ENCODE measurements at regions not wholly inside any gene's neighbourhood (a gene's known extent, or its start where the extent isn't known, plus 50 kb on each side); places are given as distances from the start of the nearest gene placed in this dataset.
A peak's percentile ranks its signal among the peaks of the same experiment; 100 is the strongest.
"Not testable (repeated sequence)": the region's sequence is repeated elsewhere in the genome, so short reads cannot be mapped to it uniquely, and the experiment has no call there.

DNA sequence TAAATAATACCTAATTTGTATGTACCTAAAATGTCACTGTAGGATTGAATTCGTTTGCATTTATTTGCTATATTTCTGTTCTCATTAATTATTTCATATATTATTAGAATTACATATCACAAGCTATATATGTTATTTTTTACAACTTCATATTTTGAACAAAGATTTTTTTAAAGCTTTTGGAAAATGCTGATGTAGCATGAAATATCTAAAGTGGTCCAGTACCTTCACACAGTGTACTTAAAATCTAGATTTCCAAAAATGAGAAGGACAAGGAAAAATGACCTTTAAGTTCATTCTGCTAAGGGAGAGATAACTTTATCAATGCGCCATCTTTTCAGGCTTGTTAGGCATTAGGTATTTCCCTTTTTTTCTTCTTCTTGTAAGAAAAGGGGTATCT lies 71.8 kb downstream of the LARP7 start:
- DNase-seq (ENCODE audit: low spot score), result no peak

- DNase-seq (ENCODE audit: low spot score), result no peak
Measured at GRCh38 chr4:112714922-112715901, 78.3 kb downstream of the LARP7 start.

DNA sequence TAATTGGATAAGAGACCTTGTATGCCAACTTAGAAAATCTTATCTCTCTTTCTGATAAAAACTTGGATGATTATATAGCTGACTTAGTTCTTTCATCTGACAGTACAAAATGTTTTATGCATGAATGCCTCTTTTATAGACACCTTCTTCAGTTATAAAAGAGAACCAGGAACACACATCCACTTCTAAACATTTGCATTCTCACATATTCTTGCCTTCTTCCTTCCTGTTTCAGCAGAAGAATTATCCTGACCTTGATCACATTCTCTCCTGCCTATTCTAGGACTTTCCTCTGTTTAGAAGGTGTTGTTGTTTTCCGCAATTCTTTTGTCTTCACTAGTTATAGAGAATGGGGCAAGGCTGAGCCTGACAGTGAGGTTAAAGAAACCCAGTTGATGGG lies 80.9 kb downstream of the LARP7 start:
- no peak for DNase-seq (ENCODE audit: low spot score)

DNA sequence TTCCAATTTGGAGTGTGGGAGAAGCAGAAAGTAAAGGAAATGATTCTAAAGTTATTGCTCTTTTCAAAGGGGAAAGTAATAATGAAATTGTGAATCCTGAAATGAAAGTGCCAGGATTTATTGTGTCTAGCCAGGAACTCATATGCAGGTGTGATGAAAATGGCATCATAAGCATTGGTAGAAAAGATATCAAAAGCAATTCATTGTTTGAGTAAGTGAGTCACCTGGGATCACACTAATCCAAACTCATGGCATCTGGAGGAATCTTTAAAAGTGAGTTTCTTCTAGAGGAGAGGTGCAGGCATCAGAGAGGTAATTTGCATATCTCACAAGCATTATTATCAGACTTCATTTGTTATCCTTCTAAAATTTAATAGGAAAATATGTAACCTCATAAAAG lies 84.7 kb downstream of the LARP7 start:
- DNase-seq (ENCODE audit: low spot score), result no peak

- DNase-seq (ENCODE audit: low spot score), result no peak
Measured at GRCh38 chr4:112726041-112726440, 89.1 kb downstream of the LARP7 start.

- DNase-seq (ENCODE audit: low spot score), result not testable (repeated sequence)
Measured at GRCh38 chr4:112727728-112728127, 90.8 kb downstream of the LARP7 start.

GRCh38 chr4:112731715-112732114 lies 94.8 kb downstream of the LARP7 start:
- no peak for DNase-seq (ENCODE audit: low spot score)

- DNase-seq (ENCODE audit: low spot score), result no peak
Measured at GRCh38 chr4:112732142-112732541, 95.2 kb downstream of the LARP7 start.

DNA sequence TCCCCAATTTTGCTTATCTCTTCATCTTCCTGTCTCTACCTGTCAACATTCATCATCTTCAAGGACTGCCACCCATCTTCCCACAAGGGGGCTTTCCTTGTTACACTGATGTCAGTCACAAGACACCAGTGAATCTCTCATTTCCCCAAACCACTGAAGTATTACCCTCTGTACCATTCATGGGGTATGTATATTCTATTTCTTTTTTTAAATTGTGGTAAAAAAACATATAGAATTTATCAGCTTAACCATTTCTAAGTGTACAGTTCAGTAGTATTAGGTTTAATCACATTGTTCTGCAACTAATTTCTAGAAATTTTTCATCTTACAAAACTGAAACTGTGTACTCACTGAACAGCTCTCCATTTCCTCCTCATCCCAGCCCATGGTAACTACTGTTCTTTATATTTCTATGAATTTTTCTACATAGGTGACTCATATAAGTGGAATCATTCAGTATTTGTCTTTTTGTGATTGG lies 98.6 kb downstream of the LARP7 start:
- no peak for DNase-seq (ENCODE audit: low spot score)

GRCh38 chr4:112736718-112737135 lies 99.8 kb downstream of the LARP7 start:
- no peak for DNase-seq (ENCODE audit: low spot score)

GRCh38 chr4:112739442-112739841 lies 102.5 kb downstream of the LARP7 start:
- no peak for DNase-seq (ENCODE audit: low spot score)

- DNase-seq (ENCODE audit: low spot score), result no peak
Measured at GRCh38 chr4:112747036-112747435, 110.1 kb downstream of the LARP7 start.

DNA sequence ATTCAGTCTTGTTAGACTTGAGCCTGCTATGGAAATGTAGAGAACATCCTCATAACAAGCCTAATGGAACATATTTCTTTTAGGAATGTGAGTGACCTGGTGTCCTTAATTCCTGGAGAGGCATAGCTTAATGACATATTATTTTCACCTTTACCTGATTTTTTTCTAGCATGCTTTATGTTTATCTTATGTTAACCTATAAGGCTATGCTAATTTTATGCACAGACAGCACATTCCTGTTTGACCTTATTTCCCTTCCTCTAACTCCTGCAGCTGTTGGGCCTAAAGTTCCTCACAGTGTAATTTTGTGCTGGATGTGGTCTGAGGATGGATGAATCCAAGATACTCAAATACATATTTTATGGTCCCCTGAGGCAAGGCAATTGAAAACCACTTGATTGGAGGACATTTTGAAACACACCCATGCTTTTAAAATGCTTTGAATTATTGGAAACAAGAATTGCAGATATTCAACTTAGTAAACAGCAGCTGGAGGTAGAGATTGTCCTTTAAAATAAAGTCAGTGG lies 111.5 kb downstream of the LARP7 start:
- no peak for DNase-seq (ENCODE audit: low spot score)

DNA sequence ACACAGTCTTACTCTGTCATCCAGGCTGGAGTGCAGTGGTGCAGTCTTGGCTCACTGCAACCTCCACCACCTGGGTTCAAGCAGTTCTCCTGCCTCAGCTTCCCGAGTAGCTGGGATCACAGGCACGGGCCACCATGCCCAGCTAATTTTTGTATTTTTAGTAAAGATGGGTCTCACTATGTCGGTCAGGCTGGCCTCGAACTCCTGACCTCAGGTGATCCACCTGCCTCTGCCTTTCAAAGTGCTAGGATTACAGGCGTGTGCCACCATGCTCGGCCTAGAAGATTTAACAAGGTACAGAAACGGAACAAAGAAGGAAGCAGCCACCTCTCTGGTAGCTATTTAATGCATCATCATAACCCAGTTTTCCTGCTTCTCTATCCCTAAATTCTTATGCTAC lies 113.8 kb downstream of the LARP7 start:
- not testable (repeated sequence) for DNase-seq (ENCODE audit: low spot score)

DNA sequence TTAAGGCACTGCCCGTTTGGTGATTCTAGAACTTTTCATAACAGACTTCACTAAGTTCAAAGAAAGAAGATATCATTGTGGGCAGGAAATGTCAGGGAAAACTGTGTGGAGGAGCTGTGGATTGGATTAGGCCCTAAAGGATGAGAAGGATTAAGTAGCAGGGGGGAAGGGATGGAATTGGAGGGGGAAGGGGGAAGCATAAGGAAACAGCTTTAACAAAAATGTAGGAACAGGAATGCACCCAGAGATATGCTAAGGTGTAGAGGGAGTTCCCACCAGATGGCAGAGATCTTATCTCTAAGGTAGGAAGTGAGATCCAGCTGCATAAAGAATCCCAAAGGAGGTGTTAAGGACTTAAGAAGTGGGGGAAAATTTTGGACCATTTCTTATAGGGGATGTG lies 114.5 kb downstream of the LARP7 start:
- DNase-seq (ENCODE audit: low spot score), result no peak

GRCh38 chr4:112752061-112752460 lies 115.1 kb downstream of the LARP7 start:
- DNase-seq (ENCODE audit: low spot score), result no peak

- DNase-seq (ENCODE audit: low spot score), result no peak
Measured at GRCh38 chr4:112752510-112752909, 115.6 kb downstream of the LARP7 start.

DNA sequence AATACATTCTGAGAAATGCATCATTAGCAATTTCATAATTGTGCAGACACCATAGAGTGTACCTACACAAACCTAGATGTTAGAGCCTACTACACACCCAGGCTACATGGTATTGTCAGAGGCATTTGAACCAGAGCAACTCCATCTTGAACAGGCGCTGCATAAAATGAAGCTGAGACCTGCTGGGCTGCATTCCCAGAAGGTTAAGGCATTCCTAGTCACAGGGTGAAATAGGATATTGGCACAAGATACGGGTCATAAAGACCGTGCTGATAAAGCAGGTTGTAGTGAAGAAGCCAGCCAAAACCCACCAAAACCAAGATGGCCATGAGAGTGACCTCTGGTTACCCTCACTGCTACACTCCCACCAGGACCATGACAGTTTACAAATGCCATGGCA lies 116.4 kb downstream of the LARP7 start:
- no peak for DNase-seq (ENCODE audit: low spot score)

- no peak for DNase-seq (ENCODE audit: low spot score)
Measured at GRCh38 chr4:112759313-112759712, 122.4 kb downstream of the LARP7 start.

DNA sequence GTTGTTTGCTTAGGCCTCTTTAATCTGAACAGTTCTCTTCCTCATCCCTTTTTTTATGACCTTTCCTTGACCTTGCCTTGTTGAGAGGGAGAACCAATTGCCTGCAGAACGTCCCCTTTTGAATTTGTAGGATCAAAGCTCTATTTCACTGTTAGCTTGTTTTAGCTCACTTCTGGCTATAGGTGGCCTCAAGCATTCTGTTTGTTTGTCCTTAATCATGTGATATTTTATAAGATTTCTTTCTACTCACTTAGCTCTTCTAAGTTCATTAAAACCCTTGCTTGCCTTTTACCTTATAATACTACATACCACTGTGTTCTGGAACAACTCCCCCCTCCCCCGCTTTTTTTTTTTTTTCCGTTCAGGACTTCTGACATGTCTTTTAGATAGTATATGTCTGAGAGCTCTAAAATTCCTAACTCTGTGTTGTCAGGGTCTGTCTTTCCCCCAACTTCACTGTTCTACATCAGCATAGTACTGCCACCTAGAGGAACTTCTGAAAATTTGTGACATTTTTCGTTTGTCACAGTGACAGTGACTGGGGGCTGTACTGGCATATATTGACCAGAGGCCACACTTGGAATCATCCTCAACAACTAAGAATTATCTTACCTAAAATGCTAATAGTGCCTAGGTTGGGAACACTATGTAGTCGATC lies 128.5 kb downstream of the LARP7 start:
- peak; percentile 34 for DNase-seq (ENCODE audit: low spot score)

GRCh38 chr4:112766422-112766821 lies 129.5 kb downstream of the LARP7 start:
- peak; percentile 20 for DNase-seq (ENCODE audit: low spot score)

GRCh38 chr4:112767386-112767785 lies 130.4 kb downstream of the LARP7 start:
- no peak for DNase-seq (ENCODE audit: low spot score)

GRCh38 chr4:112770114-112770513 lies 133.2 kb downstream of the LARP7 start:
- DNase-seq (ENCODE audit: low spot score), result no peak

Data from Ammon's horn (tissue), 1 donor.